Loucy (cell line): ENCODE measurements at regions not wholly inside any gene's neighbourhood (a gene's known extent, or its start where the extent isn't known, plus 50 kb on each side); places are given as distances from the start of the nearest gene placed in this dataset.
"Not testable (repeated sequence)": the region's sequence is repeated elsewhere in the genome, so short reads cannot be mapped to it uniquely, and the experiment has no call there.

Source experiments
- CTCF ChIP-seq: fragments of 200-600 bp; sonication (generic); conservative IDR thresholded peaks from 2 replicates; pipeline ENCODE4 v1.5.1; 2014; ENCODE audit warnings: mild to moderate bottlenecking, antibody characterized with exemption, low read length
- EZH2phosphoT487 ChIP-seq: fragments of 200-600 bp; IDR thresholded peaks from 2 replicates; pipeline ENCODE4 v1.6.1; 2018; ENCODE audit warnings: antibody characterized with exemption, mild to moderate bottlenecking, moderate library complexity, borderline replicate concordance

- TF ChIP-seq CTCF, EZH2phosphoT487: not testable (repeated sequence)
Observed at GRCh38 chr7:76117306-76117991, 69.5 kb downstream of the MDH2 start.
